LNCaP clone FGC (cell line): ENCODE measurements at regions not wholly inside any gene's neighbourhood (a gene's known extent, or its start where the extent isn't known, plus 50 kb on each side); places are given as distances from the start of the nearest gene placed in this dataset.

Experiments used
- DNase-seq: peaks from one replicate; pipeline ENCODE4 v3.0.0-alpha.2; 2011; ENCODE audit warnings: low read depth
- H3K4me3 ChIP-seq: 2 replicates; pipeline ENCODE4 v1.5.1; 2011; ENCODE audit warnings: mild to moderate bottlenecking, low read depth, low read length, control low read depth
- TF ChIP-seq, protein P1 (sequence below): IDR thresholded peaks from 2 replicates; pipeline ENCODE4 v1.5.1; 2012; ENCODE audit warnings: mild to moderate bottlenecking; ENCODE audit not compliant: control insufficient read depth, insufficient read depth; ENCODE audit errors: extremely low read depth

DNA sequence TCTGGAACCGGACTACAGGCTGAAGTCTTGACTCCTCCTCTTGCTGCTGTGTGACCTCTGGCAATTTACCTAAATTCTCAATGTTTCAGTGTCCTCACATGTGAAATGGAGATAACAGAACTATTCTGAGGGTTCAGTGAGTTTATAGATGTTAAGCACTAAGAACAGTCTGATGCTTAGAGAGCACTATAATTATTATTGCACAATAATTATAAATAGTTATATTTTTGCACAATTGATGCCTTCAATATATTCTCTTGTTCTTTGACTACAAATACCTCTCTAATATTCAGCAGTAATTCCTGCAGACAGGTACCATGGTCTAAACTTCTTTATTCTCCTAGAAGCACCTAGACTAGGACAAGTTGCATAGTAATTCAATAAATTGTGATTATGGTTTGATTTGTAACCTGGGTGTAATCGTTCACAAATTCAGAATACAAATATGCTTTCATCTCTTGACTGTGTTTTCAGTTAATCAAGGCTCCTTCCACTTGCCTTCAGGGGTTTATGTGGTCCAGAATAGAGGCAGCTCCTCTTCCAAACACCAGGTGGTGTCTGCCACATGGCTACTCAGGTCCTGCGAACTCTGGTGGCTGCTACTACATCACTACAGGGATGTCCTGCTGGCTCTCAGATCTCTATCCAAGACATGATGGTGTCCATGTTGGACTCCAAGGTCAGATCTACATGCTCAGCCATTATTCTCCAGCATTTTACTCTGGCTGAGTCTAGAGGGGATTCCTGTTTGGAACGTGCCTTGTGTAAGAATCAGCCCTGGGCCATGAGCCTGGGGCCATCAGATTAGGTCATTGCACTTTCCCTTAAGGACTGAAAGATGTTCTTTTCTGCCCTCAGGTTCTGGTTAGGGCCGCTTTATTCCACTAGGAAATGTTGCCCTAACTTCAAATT, 103.4 kb downstream of the QRFPR start:
- TF ChIP-seq, protein P1, sequence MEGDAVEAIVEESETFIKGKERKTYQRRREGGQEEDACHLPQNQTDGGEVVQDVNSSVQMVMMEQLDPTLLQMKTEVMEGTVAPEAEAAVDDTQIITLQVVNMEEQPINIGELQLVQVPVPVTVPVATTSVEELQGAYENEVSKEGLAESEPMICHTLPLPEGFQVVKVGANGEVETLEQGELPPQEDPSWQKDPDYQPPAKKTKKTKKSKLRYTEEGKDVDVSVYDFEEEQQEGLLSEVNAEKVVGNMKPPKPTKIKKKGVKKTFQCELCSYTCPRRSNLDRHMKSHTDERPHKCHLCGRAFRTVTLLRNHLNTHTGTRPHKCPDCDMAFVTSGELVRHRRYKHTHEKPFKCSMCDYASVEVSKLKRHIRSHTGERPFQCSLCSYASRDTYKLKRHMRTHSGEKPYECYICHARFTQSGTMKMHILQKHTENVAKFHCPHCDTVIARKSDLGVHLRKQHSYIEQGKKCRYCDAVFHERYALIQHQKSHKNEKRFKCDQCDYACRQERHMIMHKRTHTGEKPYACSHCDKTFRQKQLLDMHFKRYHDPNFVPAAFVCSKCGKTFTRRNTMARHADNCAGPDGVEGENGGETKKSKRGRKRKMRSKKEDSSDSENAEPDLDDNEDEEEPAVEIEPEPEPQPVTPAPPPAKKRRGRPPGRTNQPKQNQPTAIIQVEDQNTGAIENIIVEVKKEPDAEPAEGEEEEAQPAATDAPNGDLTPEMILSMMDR = peak; percentile 46
- no peak overlapping the region for H3K4me3 ChIP-seq
- no peak for DNase-seq

DNA sequence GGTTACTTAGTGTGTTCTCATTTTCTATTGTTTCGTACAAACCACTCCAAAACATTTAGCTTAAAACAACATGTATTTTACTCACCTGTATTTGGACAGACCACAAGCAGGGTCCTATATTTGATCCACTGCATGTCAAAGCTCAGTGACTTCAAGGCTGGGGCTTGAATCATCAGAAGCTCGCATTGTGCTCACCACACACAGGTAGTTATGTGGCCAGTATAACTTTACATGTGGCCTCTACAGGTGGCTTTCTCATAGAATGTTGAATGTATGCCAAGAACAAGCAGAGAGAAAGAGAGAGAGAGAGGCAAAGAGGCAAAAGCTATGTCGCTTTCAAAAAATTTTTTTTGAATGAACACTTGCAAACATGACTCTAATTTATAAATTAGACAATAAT, 107.6 kb downstream of the QRFPR start:
- no peak for DNase-seq
- H3K4me3 ChIP-seq = no peak overlapping the region
- TF ChIP-seq, protein P1 = no peak

DNA sequence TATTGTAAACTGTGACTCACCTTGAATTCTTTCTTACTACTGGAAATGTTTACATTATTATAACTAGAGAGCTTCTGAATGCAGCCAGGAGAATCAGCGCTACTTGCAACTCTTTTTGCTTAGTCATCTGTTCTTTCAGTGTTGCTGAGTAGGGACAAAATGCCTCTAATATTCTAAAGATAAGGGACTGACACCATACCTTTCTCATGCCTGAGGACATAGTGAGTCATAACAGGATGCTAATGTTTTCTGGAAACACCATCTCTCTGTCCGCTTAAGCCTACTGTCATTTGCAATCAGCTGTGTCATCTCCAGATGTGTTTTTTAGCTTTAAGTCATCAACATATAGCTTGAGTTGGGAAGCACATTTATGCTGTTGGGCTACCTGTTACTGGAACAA, 108.3 kb downstream of the QRFPR start:
- DNase-seq = no peak
- no peak overlapping the region for H3K4me3 ChIP-seq
- TF ChIP-seq, protein P1 = no peak

DNA sequence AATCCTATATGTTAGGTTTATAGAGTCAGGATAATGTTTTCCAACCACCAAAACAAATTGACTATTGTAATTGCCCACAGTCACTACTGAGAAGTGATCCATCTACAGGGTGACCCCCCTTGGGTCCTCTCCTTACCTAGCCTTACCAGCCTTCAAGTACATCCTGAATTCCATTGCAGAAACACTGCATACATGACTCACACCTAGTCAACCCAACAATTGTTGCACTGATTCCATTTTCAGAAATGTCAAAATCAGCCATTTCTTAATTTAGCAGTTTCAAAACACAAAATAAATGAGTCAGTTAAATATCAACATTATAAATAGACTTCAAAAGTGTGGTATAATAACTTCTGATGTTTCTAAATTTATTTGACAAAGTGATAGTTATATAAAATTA, 106.3 kb upstream of the TNIP3 start:
- H3K4me3 ChIP-seq = no peak overlapping the region
- TF ChIP-seq, protein P1 = no peak
- no peak for DNase-seq

DNA sequence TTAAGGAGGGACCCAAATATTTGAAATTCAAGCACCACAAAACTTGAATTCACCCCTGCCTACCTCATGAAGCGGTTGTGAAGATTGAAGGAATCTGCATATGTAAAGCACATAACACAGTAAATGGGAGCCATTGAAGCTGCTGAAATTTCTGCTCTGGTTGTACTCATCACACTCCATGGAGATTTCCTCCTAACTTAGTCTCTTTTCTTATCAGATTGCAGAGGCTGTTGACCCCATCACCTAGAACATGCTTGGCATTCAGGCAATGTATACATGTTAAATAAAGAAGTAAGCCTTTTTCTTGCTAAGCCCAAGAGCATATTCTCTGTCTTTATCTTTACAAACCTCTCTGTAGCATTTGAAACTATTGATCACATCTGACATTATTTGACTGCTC, 104.9 kb upstream of the TNIP3 start:
- TF ChIP-seq, protein P1 = no peak
- no peak for DNase-seq
- H3K4me3 ChIP-seq = no peak overlapping the region

DNA sequence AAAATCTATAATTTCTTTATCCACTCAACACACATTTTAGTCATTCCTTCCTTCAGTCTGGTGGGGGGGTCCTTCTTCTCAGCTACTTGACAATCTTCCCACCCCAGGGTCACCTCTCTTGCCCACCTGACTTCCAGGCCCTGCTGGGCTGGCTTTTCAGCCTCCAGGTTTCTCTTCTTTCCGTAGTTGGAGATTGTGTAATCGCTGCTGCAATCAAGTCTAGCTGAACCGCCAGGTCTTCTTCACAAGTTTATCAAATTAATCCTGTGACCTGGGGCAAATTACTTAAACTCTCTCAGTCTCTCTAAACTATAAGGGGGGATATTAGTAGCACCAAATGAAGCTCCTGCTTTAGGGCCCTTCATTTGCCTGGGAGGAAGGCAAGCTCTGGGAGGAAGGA, 102.9 kb upstream of the TNIP3 start:
- DNase-seq = no peak
- H3K4me3 ChIP-seq = no peak overlapping the region
- TF ChIP-seq, protein P1 = no peak
